Inflammatory macrophage treated with lipopolysaccharide for 1 hour (primary cell): ENCODE measurements at regions not wholly inside any gene's neighbourhood (a gene's known extent, or its start where the extent isn't known, plus 50 kb on each side); places are given as distances from the start of the nearest gene placed in this dataset.

Source experiments
- DNase-seq, 2 donors: peaks; one replicate each; pipeline ENCODE4 v3.0.0-alpha.2; 2020 to 2022

DNA sequence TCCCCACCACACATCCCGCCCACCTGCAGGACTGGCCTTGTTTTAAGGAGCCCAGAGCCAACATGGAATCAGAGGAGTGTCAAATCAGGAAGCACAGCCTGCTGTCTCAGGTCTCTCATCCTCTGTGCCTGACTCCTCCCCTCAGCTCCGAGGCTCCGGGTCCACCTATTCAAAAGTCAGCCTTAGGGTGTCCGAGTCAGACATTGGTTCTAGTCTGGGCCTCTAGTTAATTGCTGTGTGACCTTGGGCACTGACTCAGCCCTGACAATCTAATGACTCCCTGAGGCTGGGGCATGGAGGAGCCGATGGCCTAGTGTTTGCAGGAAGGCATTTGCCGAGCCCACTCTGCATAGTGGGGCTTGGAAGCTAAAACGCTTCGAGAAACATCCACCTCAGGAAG lies 223.1 kb upstream of the PPP2R2D start:
- DNase-seq = no peak

DNA sequence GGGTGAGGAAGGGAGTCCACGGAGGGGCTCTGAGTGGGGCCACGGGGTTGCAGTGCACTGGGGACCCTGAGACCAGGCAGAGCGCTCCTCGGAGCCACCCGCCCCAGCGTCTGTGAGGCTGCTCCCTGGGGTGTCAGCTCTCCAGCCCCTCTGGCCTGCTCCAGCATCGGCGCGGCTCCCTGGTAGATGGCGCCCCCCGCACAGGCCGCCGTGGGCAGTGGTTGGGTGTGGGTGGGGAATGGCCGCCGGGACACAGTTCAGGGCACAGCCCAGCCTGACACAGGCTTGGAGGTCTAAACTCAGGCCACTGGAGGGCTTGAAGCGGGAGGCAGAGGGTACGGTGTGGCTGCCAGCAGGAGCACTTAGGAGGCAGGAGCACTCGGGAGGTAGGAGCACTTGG lies 222.6 kb upstream of the PPP2R2D start:
- DNase-seq = no peak

DNA sequence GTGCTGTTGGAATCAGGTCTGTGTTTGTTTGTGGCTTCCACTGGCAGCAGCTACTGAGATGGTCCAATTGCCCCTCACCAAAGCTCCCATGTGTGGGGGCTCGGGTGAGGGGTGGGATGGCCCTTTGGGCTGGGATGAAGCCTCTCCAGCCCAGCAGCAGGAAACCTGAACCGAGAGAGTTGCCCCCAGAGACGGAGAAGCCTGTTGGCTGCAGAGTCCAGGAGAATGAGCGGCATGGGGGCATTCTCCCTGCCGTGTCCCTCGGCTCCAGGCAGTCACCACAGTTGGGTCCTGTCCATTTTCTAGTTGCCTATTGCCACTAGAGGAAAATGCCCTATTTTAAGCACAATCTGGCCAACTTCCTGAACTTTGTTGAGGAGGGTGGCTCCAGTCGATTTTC lies 222.2 kb upstream of the PPP2R2D start:
- no peak for DNase-seq

DNA sequence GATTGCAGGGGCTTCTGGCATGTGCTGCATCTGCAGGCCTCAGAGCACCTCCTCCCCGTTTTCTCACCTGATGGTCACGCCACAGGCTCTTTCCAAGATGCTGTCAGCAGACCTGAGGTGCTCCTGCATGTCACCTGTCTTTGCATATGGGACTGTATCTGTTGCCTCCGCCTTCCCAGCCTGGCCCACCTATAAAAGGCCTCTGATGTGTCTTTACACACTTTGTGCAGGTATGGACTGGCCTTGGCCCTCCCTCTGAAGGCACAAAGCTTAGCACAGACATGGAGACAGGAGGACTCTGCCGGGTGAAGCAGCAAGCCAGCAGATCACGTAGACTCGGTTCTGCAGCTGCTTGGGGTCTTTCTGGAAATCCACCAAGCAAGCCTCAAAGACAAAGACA lies 220.9 kb upstream of the PPP2R2D start:
- no peak for DNase-seq

DNA sequence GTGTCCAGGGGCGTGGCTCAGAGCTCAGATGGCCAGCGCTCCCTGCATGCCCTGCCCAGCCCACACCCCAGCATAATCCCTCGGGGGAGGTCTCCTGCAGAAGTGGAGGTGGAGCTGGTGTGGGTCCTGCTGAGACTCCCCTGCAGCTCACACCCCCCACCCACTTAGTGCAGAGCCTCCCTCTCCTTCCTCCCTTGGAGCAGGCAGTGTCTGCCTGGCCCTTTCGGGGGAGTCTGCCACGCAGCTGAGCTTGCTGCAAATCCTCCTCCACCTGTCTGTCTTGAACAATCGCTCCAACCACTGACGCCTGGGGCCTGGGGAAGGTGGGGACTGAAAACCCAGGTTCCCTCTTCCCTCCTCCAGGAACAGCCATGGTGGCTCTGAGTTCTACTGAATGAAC lies 219.7 kb upstream of the PPP2R2D start:
- DNase-seq = no peak

DNA sequence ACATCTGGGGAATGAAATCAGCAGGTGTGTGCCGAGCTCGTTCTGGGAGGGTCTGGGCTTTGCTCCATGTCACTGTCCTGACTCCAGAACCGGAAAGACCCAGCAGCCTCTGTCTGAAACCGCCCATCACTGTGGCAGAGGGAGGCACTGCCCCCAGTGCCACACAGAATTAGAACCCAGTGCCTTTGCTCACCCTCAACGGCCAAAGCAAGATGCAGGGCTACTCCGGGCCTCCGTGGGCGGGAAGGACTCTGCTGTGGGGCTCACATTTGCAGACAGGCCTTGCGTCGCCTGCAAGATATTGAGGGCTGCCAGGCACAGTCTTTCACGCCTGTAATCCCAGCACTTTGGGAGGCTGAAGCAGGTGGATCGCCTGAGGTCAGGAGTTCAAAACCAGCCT lies 219.2 kb upstream of the PPP2R2D start:
- DNase-seq = no peak

DNA sequence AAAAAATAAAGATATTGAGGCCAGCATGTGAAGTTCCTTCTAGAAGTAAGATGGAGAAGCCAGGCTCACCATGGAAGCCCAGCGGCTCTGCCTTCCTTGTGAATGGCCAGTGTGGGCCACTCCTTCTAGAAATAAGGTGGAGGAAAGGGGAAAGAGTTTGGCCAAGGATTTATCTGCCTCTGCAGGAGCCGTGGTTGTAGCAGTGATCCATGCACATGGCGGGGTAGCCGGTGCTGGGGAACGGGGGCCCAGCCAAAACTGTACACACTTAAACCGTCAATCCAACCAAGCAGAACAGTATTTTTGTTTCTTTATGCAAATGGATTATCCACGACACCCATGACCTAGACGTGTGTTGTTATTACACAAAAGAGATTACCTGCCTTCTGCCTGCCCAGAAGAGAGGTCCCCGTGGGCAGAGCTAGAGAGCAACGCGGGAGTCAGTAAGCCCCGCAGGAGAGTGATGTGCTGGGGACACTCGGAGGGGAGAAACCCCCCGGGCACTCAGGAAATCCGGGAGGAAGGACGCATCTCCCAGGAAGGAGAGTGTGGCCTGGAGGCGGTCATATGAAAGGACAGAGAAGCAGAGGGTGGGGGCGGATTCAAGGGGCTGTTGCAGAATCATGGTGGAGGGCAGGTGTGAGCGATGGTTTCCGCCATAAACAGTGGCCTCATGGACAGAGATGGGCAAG lies 218.4 kb upstream of the PPP2R2D start:
- DNase-seq = no peak

DNA sequence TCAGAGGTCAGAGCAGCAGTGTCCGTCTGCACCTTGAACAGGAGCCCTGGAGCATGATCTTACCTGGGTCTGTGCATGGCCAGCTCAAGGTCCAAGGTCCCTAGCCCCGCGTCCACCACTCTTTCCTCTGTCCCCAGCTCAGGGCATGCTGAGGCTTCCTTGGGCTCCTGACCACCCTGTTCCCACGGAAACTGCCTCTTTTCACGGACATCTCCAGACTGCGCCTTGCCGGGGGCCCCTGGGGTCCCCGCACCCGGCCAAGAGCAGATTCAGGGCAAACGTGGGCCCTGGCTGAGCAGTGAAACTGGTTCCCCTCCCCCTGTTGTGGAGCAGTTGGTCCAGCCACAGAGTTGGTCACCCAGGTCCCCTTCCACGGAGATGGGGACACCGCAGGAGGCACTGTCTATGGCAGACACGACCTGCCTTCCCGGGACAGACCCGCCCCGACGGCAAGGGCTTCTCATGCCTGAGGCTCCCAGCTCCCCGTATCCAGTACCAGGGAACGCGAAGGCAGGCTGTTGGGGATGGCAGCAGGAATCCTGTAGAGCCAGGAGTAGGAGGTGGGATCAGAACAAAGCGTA lies 217.4 kb upstream of the PPP2R2D start:
- DNase-seq = no peak

DNA sequence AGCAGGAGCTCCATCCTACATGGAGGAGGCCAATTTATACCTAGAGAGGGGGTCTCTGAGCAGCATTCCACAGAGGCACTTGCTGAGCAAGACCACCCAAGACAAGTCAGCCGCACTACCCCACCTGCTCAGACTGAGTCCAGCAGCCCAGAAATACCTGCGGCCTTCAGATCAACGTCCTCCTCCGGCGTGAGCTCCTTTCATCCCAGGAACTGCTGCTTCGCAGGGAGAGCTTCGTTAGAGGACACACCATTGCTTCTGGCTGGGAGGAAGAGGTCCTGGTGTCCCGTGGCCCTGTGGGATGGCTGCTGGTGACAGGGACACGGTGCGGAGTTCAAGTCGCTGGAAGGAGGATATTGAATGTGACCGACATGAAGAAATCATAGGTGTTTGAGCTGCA lies 216.9 kb upstream of the PPP2R2D start:
- DNase-seq = no peak

DNA sequence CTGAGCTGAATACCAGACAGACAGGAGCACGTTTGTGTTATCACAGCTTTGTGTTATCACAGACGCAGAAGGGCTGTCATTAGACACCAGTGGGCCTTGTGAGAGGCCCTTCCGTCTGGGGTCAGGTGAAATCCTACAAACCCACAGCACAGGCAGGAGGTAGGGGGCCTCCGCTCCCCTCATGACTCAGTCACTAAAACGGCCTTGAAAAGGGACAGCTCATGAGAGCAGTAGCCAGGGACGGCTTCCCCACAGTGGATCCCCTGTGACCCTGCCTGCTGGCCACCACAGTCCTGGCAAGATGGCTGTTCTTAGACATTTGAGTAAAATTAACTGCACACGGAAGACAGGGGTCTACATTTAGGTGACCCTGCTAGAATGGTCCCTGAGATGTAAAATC lies 215.8 kb upstream of the PPP2R2D start:
- DNase-seq = no peak

DNA sequence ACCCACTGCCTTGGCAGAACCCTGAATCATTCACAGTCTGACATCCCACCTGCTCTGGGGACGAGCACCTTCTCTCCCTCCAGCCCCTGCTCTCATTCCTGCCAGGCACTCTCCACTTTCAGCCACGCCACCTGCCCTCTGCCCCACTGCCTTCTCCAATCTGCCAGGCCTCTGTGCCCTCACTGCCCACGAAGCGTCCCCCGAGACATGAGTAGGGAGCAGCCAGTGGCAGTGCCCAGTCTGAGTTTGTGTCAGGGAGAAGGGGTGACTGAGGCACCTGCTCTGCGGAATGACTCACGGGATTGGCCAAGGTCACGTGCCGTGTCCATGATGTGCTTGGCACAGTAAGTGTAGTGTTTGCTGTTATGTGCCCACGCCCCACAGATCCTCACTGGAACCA lies 215.2 kb upstream of the PPP2R2D start:
- DNase-seq = no peak

DNA sequence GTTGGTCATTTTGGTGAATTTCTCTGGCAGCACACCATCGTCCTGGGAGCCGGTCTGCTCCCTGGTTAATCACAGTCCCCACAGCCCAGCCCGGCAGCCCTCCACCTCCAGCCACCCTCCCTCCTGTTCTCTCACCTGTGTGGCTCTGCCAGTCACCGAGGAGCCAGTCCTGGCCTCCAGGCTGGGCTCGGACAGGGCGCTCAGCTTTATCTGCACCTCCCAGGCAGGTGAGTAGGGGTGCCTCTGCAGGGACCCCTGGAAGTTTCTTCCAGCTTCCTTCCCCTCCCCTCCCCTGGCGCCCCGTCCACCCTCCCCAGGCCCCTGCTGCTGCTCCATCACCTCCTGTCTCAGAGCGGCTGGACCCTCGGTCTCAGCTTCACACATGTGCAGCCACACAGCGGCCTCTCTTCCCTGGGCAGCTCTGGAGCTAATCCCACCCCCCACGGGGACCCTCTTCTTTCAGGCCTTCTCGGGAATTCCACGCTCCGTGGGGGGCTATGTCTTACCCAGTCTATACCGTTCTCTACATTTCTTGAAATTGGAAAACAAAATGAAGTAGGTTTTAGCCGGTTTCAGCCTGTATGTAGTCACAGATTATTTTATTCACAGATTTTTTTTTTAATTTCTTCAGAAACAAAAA lies 213.9 kb upstream of the PPP2R2D start:
- no peak for DNase-seq

DNA sequence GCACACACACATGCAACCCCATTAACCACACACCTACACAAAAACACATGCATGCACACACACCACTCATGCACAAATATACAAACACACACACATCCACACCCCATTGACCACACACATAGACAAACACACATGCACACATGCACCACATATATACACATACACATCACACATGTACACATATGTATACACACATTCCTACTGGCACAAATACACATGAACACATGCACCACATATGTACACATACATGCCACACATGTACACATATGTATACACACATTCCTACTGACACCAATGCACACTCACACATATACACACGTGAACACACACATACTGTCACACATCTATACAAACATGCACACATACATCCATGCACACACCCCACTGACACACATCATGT lies 212.5 kb upstream of the PPP2R2D start:
- no peak for DNase-seq

DNA sequence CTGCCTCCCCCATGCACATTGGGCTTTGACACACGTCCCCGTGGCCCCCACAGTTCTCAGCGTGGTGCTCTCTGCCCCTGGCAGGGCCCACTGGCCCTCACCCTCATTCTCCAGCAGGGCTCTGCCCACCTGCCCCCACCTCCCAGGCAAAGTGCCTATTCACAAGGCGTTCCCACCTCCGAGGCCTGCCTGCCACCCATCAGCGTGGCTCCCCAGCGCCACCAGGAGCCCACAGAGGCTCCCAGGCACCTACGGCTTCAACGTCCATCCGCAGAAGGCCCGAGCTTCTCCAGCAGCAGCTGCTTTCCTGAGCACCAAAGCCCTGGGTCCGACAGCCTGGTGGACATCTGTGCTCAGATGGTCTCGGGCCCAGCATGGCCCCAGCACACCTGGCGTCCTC lies 211.8 kb upstream of the PPP2R2D start:
- no peak for DNase-seq

DNA sequence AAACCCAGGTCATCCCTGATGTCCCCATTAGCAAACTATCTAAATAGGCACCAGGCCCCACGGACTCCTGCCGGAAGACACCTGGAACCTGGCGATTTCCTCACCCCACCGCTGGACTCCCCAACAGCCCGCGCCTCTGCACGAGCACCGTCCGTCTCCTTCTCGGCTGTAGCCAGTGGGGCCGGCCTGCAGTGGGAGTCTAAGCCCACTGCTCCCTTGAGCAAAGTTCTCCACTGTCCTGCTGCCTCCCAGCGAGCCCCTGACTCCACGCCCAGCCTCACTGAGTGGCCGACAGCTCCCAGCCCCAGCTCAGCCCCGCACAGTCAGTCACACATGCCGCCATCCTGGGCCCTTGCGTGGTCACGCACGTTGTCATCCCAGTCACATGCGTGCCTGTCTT lies 211.3 kb upstream of the PPP2R2D start:
- no peak for DNase-seq

DNA sequence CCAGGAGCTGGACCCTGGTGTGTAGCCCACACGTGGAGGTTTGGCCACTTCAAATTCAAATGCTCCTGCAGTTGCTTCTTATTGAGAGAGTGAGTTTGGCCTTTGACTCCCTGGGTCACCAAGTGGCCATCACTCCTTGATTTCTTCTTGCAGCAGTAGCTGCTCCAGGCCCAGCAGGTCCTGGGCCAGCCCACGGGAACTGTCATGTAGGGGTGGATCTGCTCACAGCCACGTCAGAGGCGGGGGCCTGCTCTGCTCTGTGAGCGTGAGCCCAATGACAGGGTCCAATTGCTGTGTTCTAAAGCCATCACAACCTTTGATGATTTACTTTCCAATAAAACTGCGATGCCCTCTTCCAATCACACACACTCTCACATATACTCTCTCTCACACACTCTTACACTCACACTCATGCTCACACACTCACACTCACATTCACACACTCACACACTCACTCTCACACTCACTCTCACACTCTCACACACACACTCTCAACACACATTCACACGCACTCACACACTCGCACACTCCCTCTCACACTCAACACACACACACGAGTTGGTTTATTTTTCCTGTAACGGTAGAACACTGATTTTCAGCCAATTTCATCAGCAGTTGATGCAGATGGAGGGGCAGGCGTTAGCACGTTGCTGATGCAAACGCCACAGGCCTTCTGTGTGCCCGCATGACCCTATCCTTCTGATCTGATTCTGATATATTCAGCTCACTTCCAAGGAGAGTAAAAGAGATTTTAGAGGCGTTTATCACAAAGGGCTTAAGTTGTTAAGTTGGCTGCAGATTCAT lies 210.7 kb upstream of the PPP2R2D start:
- no peak for DNase-seq

DNA sequence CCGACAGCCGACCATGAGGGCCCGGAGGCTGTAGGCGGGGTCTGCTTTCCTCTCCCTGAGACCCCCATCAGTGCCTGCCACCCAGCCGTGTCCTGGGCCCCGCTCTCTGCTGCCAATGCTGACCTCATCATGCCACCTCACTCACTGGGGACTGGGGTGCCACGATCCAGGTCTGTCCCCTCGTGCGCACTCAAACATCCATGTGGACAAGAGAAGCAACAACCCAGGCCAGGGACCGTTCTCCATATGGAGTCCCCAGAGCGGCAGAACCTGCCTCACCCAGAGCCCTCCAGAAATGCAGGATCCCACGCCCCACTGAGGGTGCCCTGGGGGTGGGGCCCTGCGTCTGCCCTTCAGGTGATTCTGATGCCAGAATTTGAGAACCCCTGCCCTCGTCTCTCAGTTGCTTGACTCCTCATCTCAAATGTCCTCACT lies 210.0 kb upstream of the PPP2R2D start:
- DNase-seq = no peak

DNA sequence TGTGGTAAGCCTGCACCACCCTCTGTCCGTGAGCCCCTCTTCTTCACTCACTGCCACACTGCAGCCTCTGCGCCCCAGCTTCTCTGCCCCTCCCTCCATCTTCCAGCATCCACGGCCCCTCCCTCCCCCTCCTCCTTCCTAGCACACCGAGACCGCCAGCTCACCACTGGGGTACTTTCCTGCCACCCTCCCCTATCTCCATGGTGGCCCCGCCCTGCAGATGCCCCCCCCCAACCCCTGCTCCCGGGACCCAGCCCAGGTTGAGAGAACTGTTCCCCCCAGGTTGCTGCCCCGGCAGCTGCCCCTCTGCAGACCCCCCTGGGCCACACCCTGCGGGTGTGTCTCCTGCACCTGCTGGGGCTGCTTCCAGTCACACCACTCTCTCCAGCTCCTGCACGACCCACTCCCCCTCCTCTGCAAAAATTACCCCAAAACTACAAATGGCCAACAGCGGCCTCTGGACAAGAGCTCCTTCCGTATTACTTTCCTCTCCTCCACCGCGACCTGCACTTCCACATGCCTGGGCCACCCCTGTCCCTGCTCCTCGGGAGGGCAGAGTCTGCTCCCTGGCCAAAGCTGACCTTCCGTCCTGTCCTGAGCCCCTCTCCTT lies 209.2 kb upstream of the PPP2R2D start:
- no peak for DNase-seq

DNA sequence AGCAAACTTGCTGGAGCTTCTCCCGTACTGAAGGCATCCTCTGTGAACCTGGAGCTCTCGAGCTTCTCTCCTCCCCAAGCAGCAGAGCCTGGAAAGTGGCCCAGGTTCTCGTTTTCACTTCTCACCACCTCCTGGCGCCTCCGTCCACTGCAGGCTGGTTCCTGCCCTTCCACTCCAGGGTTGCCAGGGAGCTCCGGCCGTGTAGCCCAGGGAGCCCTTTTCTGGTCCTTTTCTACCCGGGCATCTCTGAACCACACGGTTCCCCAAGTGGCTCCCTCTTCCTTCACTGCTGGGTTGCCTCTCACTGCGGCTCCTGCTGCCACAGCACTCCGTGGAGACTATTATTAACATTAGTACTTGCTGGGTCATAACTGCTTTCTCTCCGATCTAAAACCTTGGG lies 208.6 kb upstream of the PPP2R2D start:
- no peak for DNase-seq

DNA sequence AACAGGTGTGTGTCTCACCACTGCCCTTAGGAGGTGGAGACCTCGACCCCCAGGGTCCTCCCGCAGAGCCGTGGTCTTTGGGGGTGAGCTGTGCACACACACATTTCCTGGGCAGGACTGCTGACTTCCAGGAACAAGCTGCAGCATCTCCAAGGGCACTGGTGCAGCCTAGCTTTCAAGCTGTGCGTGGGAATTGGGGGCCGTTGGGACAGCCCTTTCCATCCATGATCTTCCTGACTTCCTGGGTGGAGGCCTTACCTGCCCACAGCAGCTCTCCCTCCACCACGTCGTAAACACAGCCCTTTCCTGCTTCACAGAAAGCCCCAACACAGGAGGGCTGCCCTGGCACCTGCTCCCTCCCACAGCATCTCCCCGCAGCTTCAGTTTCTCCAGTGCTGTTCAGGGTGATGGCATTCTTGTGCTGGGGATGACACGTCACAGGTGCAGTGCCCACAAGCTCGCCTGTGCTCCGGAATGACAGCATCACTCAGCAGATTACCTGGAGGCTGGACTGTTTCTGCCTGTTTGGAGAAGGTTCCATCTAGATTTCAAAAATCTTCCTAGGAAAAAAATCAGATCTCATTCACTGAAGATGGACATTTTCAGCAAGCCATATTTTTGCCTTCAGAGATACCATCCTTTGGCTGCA lies 208.0 kb upstream of the PPP2R2D start:
- DNase-seq = no peak

DNA sequence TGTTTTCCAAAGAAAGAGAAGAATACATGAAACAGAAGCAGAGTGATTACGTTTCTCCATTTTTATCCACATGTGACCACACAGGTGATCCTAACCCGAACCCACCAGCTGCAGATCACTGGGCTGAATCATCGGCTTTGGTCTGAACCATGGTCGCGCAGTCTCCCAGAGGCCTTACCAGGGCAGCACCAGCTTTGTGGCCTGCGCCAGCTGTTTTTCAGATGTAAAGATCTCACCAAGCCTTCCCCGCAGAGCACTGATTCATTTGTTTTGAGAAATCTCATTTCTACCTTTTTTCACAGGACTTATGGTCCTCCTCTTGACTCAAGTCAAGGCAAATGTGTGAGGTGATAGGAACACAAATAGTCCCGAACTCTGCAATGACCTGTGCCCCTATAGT lies 207.0 kb upstream of the PPP2R2D start:
- no peak for DNase-seq

DNA sequence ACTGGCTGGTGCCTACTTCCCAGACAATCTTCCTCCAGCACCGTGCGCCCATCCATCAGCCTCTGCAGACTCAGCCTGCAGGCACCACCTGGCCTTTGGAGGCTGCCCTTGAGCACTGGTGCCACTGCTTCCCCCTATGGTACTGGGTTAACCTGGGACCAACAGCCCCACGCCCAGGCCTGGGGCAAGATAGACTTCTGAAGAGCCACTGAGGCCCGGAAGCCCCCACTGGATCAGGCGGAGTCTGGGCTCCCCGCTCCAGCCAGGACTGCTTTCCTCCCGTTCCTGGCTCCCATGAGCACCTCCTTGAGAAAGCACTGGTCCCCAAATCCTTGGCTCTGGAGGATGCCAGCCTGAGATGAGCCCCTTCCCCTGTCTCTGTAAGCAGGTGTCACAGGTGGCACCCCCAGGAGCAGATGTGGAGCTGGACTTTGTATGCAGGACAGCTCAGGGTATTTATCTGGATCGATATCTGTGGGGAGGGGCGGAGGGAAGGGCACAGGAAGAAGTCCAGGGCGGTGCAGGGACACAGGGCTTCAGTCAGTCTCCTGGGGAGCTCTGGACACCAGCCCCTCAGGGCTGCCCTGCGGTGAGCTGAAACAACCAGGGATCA lies 206.5 kb upstream of the PPP2R2D start:
- no peak for DNase-seq
